CD14-positive monocyte (primary cell): ENCODE measurements at regions not wholly inside any gene's neighbourhood (a gene's known extent, or its start where the extent isn't known, plus 50 kb on each side); places are given as distances from the start of the nearest gene placed in this dataset.

Source experiments
- DNase-seq, 3 donors: peaks; one replicate each; pipeline ENCODE4 v3.0.0-alpha.2; 2011 to 2022
- H2AFZ ChIP-seq: 2 replicates; pipeline ENCODE4 v1.6.0; 2012; ENCODE audit warnings: mild to moderate bottlenecking, low read depth, low read length, inconsistent platforms; ENCODE audit not compliant: insufficient read depth, poor library complexity, severe bottlenecking
- H3K27ac ChIP-seq, 2 donors: 1 replicate in 1 of 2; 2 replicates in 1 of 2; pipeline ENCODE4 v1.5.1; 2012 to 2013; ENCODE audit warnings: low read length in 2 of 2, control low read depth in 1 of 2, inconsistent platforms in 1 of 2, low read depth in 1 of 2, mild to moderate bottlenecking in 1 of 2
- H3K27me3 ChIP-seq, 2 donors: one replicate each; pipeline versions ENCODE4 v1.6.0 to v1.6.1; 2011 to 2013; ENCODE audit warnings: low read length in 2 of 2; ENCODE audit not compliant: control insufficient read depth in 2 of 2, insufficient read depth in 2 of 2
- H3K36me3 ChIP-seq, 2 donors: replicated peaks in 1 of 2; 1 replicate in 1 of 2; 2 replicates in 1 of 2; pipeline versions ENCODE4 v1.5.1 to v1.6.1; 2012 to 2013; ENCODE audit warnings: low read length in 2 of 2, control low read depth in 1 of 2, inconsistent platforms in 1 of 2, mild to moderate bottlenecking in 1 of 2; ENCODE audit not compliant: insufficient read depth in 2 of 2, control insufficient read depth in 1 of 2
- H3K4me1 ChIP-seq, 2 donors: 1 replicate in 1 of 2; 2 replicates in 1 of 2; pipeline versions ENCODE4 v1.5.1 to v1.6.1; 2012 to 2013; ENCODE audit warnings: low read length in 2 of 2, control low read depth in 1 of 2, inconsistent platforms in 1 of 2, mild to moderate bottlenecking in 1 of 2, moderate library complexity in 1 of 2; ENCODE audit not compliant: insufficient read depth in 2 of 2, control insufficient read depth in 1 of 2
- H3K4me2 ChIP-seq: replicated peaks from 2 replicates; pipeline ENCODE3; 2012; ENCODE audit warnings: low read length, moderate library complexity, mild to moderate bottlenecking; ENCODE audit not compliant: poor library complexity, severe bottlenecking; ENCODE audit errors: extremely low read depth
- H3K4me3 ChIP-seq, 3 experiments: fragments of 200-600 bp in 1 of 3; sonication (generic) in 1 of 3; replicated peaks in 1 of 3; 1 replicate in 2 of 3; 2 replicates in 1 of 3; pipeline ENCODE4 v1.5.1; 2011 to 2013; ENCODE audit warnings: low read length in 3 of 3, mild to moderate bottlenecking in 3 of 3, control low read depth in 2 of 3, low read depth in 2 of 3, inconsistent platforms in 1 of 3, moderate library complexity in 1 of 3
- H3K79me2 ChIP-seq: 2 replicates; pipeline ENCODE4 v1.6.0; 2012; ENCODE audit warnings: mild to moderate bottlenecking, control low read depth, inconsistent platforms, low read length, moderate library complexity; ENCODE audit not compliant: insufficient read depth
- H3K9ac ChIP-seq: 2 replicates; pipeline ENCODE4 v1.6.0; 2017; ENCODE audit warnings: low read length, mild to moderate bottlenecking; ENCODE audit not compliant: insufficient read depth, poor library complexity, severe bottlenecking
- H3K9me3 ChIP-seq, 2 donors: replicated peaks in 1 of 2; 1 replicate in 1 of 2; 2 replicates in 1 of 2; pipeline versions ENCODE4 v1.5.1 to v1.6.1; 2012 to 2013; ENCODE audit warnings: low read length in 2 of 2, control low read depth in 1 of 2; ENCODE audit not compliant: control insufficient read depth in 1 of 2, insufficient read depth in 1 of 2
- H4K20me1 ChIP-seq: 2 replicates; pipeline ENCODE4 v1.6.0; 2012; ENCODE audit warnings: mild to moderate bottlenecking, low read length, control low read depth, moderate library complexity; ENCODE audit not compliant: insufficient read depth
- H3K27ac Mint-ChIP-seq, 7 donors: one replicate each; pipeline ENCODE4 v1.8.0; 2020; ENCODE audit warnings: mild to moderate bottlenecking in 7 of 7, mixed read lengths in 7 of 7, moderate library complexity in 6 of 7, inconsistent platforms in 2 of 7
- H3K27me3 Mint-ChIP-seq, 3 donors: one replicate each; pipeline ENCODE4 v1.8.0; 2021 to 2022; ENCODE audit warnings: low read depth in 3 of 3, mild to moderate bottlenecking in 3 of 3, mixed read lengths in 3 of 3, moderate library complexity in 3 of 3, inconsistent platforms in 1 of 3
- H3K36me3 Mint-ChIP-seq, 2 donors: one replicate each; pipeline ENCODE4 v1.8.0; 2020; ENCODE audit warnings: mixed read lengths in 2 of 2, inconsistent platforms in 1 of 2, mild to moderate bottlenecking in 1 of 2
- H3K4me1 Mint-ChIP-seq: one replicate; pipeline ENCODE4 v1.8.0; 2020; ENCODE audit warnings: mild to moderate bottlenecking, mixed read lengths
- H3K4me3 Mint-ChIP-seq, 2 donors: one replicate each; pipeline ENCODE4 v1.8.0; 2020; ENCODE audit warnings: mild to moderate bottlenecking in 2 of 2, mixed read lengths in 2 of 2, moderate library complexity in 1 of 2
- H3K9me3 Mint-ChIP-seq, 7 donors: one replicate each; pipeline ENCODE4 v1.8.0; 2020 to 2022; ENCODE audit warnings: mixed read lengths in 7 of 7, mild to moderate bottlenecking in 6 of 7, moderate library complexity in 6 of 7, inconsistent platforms in 2 of 7
- WGBS: methylation state at CpG from one replicate; pipeline ENCODE4 v1.1.5; 2013; ENCODE audit warnings: missing lambda C conversion rate; ENCODE audit not compliant: insufficient coverage; 5-methylcytosine and 5-hydroxymethylcytosine counted together
- intact Hi-C, 2 donors: fragments of 100-400 bp; cut with micrococcal nuclease; formaldehyde crosslinking; loops; one replicate each; pipeline versions ENCODE4 v1.15.0 to v1.15.1; 2023
- TF ChIP-seq, protein P1 (sequence below): fragments of 200-600 bp; IDR thresholded peaks from one replicate; pipeline ENCODE4 v1.8.0; 2022; ENCODE audit warnings: antibody characterized with exemption, mild to moderate bottlenecking

DNA sequence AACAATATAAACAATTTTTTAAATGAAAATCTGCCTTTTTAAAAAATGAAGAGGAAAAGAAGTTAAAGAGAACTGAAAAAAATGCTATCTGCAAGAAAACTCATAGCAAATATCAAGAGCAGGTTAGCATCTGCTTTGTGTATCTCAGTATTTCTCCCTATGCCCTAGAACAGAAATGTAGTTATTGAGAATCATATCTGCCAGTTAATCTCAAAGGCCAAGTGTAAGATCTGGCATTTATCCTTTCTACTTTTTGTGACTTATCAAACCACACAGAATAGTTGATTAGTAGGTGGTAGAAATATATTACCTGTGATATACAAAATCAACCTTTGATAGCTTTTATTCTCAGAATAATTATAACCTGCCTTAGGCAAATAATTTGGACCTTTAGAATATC lies 1699.8 kb downstream of the EFNA5 start:
- TF ChIP-seq, protein P1, sequence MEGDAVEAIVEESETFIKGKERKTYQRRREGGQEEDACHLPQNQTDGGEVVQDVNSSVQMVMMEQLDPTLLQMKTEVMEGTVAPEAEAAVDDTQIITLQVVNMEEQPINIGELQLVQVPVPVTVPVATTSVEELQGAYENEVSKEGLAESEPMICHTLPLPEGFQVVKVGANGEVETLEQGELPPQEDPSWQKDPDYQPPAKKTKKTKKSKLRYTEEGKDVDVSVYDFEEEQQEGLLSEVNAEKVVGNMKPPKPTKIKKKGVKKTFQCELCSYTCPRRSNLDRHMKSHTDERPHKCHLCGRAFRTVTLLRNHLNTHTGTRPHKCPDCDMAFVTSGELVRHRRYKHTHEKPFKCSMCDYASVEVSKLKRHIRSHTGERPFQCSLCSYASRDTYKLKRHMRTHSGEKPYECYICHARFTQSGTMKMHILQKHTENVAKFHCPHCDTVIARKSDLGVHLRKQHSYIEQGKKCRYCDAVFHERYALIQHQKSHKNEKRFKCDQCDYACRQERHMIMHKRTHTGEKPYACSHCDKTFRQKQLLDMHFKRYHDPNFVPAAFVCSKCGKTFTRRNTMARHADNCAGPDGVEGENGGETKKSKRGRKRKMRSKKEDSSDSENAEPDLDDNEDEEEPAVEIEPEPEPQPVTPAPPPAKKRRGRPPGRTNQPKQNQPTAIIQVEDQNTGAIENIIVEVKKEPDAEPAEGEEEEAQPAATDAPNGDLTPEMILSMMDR: no peak
- Histone ChIP-seq H4K20me1 (no peaks in the 10 kb centered on the region), H3K9ac (no peak overlapping the region), H2AFZ (no peak overlapping the region), H3K4me1 (no peaks in the 10 kb centered on the region), H3K27me3 (no peaks in the 10 kb centered on the region), H3K4me2 (no peak overlapping the region), H3K4me3 (no peak overlapping the region), H3K36me3 (no peaks in the 10 kb centered on the region), H3K79me2 (no peaks in the 10 kb centered on the region), H3K27ac (no peak overlapping the region), H3K9me3 (no peaks in the 10 kb centered on the region)
- no peak for DNase-seq
- Mint-ChIP-seq H3K9me3 (peaks cover 0 to 4% (median 2%) of the 10 kb centered on the region in 7 donors), H3K4me1 (no peaks in the 10 kb centered on the region), H3K4me3 (no peak overlapping the region), H3K36me3 (no peaks in the 10 kb centered on the region), H3K27ac (no peak overlapping the region), H3K27me3 (no peaks in the 10 kb centered on the region)
- intact Hi-C loops: no loop called here

DNA sequence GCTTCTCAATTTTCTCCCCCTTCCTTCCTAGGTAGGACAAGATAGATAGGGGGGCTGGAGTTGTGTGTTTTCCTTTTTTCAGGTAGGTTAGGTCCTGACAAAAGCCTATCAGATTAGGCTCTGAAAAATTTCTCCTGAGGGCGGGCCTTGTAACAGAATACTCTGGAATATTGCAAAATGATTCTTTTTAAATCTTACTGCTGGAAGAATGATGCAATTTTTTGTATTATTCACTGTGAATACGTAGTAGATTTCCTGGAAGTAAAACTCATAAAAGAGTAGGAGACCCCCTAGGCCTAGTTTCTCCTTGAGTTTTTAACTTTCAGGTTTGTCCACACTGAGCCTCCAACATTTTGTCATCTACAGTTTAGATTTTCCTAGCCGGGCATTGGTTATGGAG lies 1701.8 kb downstream of the EFNA5 start:
- Histone ChIP-seq H3K4me3 (no peak overlapping the region), H3K9me3 (no peaks in the 10 kb centered on the region), H3K36me3 (no peaks in the 10 kb centered on the region), H4K20me1 (no peaks in the 10 kb centered on the region), H3K79me2 (no peaks in the 10 kb centered on the region), H3K4me2 (no peak overlapping the region), H3K4me1 (no peaks in the 10 kb centered on the region), H3K9ac (no peak overlapping the region), H3K27ac (no peak overlapping the region), H3K27me3 (no peaks in the 10 kb centered on the region), H2AFZ (no peak overlapping the region)
- intact Hi-C loops: no loop called here
- H3K9me3 Mint-ChIP-seq: peaks cover 0 to 4% (median 2%) of the 10 kb centered on the region in 7 donors
- WGBS: 92% methylated on average over 2 of the region's 3 CpGs
- TF ChIP-seq, protein P1: no peak
- H3K4me3 Mint-ChIP-seq: no peak overlapping the region
- no peaks in the 10 kb centered on the region for H3K27me3 Mint-ChIP-seq
- no peaks in the 10 kb centered on the region for H3K36me3 Mint-ChIP-seq
- no peak for DNase-seq
- no peak overlapping the region for H3K27ac Mint-ChIP-seq
- no peaks in the 10 kb centered on the region for H3K4me1 Mint-ChIP-seq
